Panc1 (cell line): ENCODE measurements at regions not wholly inside any gene's neighbourhood (a gene's known extent, or its start where the extent isn't known, plus 50 kb on each side); places are given as distances from the start of the nearest gene placed in this dataset.

Source experiments
- ATAC-seq: fragments of 200-7000 bp; cut with Tn5 transposase; 2 replicates; pipeline ENCODE4 v1.9.1; 2020; ENCODE audit warnings: mild to moderate bottlenecking, moderate library complexity
- BruUV-seq: library from RNA; stranded (reverse); fragments of 400-500 nt; replicated peaks from 2 replicates; lab custom pipeline; 2021; lab: Mats Ljungman, UMichigan
- CTCF ChIA-PET: fragments of 300-600 bp; sonication (Branson Sonifier 250); formaldehyde crosslinking; loops from one replicate; lab custom pipeline; 2022; ENCODE audit warnings: antibody characterized with exemption; lab: Charles Lee
- POLR2A ChIA-PET: fragments of 300-600 bp; sonication (Branson Sonifier 250); formaldehyde crosslinking; loops from one replicate; lab custom pipeline; 2022; ENCODE audit warnings: antibody characterized with exemption; lab: Charles Lee
- DNase-seq: peaks from one replicate; pipeline ENCODE4 v3.0.0-alpha.2; 2010; ENCODE audit warnings: low read depth, low spot score
- H3K27ac ChIP-seq: 2 replicates; pipeline ENCODE4 v1.5.1; 2011; ENCODE audit warnings: mild to moderate bottlenecking, low read length, inconsistent platforms
- H3K27me3 ChIP-seq: fragments of 200-500 bp; sonication (Bioruptor generic); 2 replicates; pipeline ENCODE4 v1.6.0; 2014; ENCODE audit warnings: low read length, inconsistent platforms; ENCODE audit not compliant: control insufficient read depth, insufficient read depth
- H3K36me3 ChIP-seq: fragments of 200-500 bp; sonication (Bioruptor generic); 2 replicates; pipeline ENCODE4 v1.5.1; 2014; ENCODE audit warnings: inconsistent platforms, mild to moderate bottlenecking, low read length, moderate library complexity; ENCODE audit not compliant: control insufficient read depth, insufficient read depth
- H3K4me1 ChIP-seq: 2 replicates; pipeline ENCODE4 v1.5.1; 2011; ENCODE audit warnings: inconsistent platforms, mild to moderate bottlenecking, low read length, moderate library complexity; ENCODE audit not compliant: control insufficient read depth, insufficient read depth
- H3K4me3 ChIP-seq, 2 experiments: 2 replicates each; pipeline ENCODE4 v1.5.1; 2011 to 2012; ENCODE audit warnings: low read depth in 2 of 2, low read length in 2 of 2, mild to moderate bottlenecking in 2 of 2, inconsistent platforms in 1 of 2, moderate library complexity in 1 of 2
- H3K9me3 ChIP-seq: fragments of 200-500 bp; sonication (Bioruptor generic); 2 replicates; pipeline ENCODE4 v1.5.1; 2014; ENCODE audit warnings: low read depth, mild to moderate bottlenecking, inconsistent platforms, low read length, moderate library complexity; ENCODE audit not compliant: control insufficient read depth, insufficient read depth
- CTCF ChIP-seq: fragments of 450-650 bp; IDR thresholded peaks from 2 replicates; pipeline ENCODE4 v1.5.1; 2017; ENCODE audit warnings: mild to moderate bottlenecking
- POLR2AphosphoS5 ChIP-seq: IDR thresholded peaks from 2 replicates; pipeline ENCODE4 v1.6.1; 2012; ENCODE audit warnings: mild to moderate bottlenecking, low read depth, low read length, moderate library complexity
- SIN3A ChIP-seq: IDR thresholded peaks from 2 replicates; pipeline ENCODE4 v1.6.1; 2012; ENCODE audit warnings: low read depth, mild to moderate bottlenecking, low read length, moderate library complexity, borderline replicate concordance; ENCODE audit not compliant: insufficient read depth
- TCF7L2 ChIP-seq: IDR thresholded peaks from 2 replicates; pipeline ENCODE4 v1.6.1; 2011; ENCODE audit warnings: mild to moderate bottlenecking, low read depth, low read length, inconsistent platforms
- in situ Hi-C: cut with HindIII; loops from 2 replicates; pipeline ENCODE4 v1.10.0; 2016; ENCODE audit warnings: low sequenced_read_pairs, low pct_unique_long_range_greater_than_20kb
- intact Hi-C: fragments of 100-400 bp; cut with micrococcal nuclease; formaldehyde crosslinking; loops from one replicate; pipeline ENCODE4 v1.10.0; 2022; ENCODE audit not compliant: unreplicated experiment
- TF ChIP-seq, protein P1 (sequence below), 2 experiments: IDR thresholded peaks; 2 replicates each; pipeline ENCODE4 v1.6.1; 2011 to 2012; ENCODE audit warnings: low read depth in 2 of 2, control low read depth in 1 of 2, low read length in 1 of 2, mild to moderate bottlenecking in 1 of 2, moderate library complexity in 1 of 2; ENCODE audit not compliant: insufficient read depth in 1 of 2

GRCh38 chr9:84393266-84393950 is 52.9 kb upstream of the SLC28A3 start:
- Histone ChIP-seq H3K27me3 (no peaks in the 10 kb centered on the region), H3K4me1 (no peaks in the 10 kb centered on the region), H3K4me3 (no peak overlapping the region), H3K36me3 (no peaks in the 10 kb centered on the region), H3K9me3 (no peaks in the 10 kb centered on the region), H3K27ac (no peak overlapping the region)
- DNase-seq = no peak
- ChIA-PET POLR2A (no interaction called here), CTCF (no interaction called here)
- no peak for ATAC-seq
- no TSS peak for BruUV-seq
- in situ Hi-C loops = no loop called here
- TF ChIP-seq SIN3A (no peak), CTCF (peak; percentile 23; the same call in 1 of the 2 replicates)
- intact Hi-C loops = loop anchor here (10.0 kb wide), 2 partner anchors 1031 to 1221 kb away; no protein-coding TSS in a partner anchor

DNA sequence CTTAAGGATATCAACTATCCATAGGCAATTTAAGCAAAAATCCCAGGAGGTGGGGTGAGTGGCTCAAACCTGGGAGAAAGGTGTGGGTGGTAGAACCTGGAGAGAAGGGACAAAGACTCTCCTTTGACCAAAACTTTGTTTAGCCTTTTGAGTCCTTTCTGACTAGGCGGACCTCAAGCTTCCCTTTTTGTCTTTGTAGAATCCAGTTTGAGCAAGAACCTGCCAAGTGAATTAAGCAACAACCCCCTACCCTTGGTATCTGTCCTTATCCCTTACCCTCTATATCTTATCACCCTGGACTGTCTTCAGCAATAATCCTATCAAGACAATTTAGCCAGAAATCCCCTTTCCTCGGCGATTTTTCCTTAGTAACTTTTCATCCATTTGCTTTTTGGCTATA is 53.5 kb upstream of the SLC28A3 start:
- in situ Hi-C loops = no loop called here
- DNase-seq (no peak), ATAC-seq (no peak)
- Histone ChIP-seq H3K4me3 (no peak overlapping the region), H3K4me1 (no peaks in the 10 kb centered on the region), H3K9me3 (no peaks in the 10 kb centered on the region), H3K27me3 (no peaks in the 10 kb centered on the region), H3K36me3 (no peaks in the 10 kb centered on the region), H3K27ac (no peak overlapping the region)
- ChIA-PET CTCF (interaction anchor here (0.6 kb wide), 1 partner anchor 1305 kb away, joined by 8 read pairs; no protein-coding TSS in a partner anchor), POLR2A (no interaction called here)
- no TSS peak for BruUV-seq
- intact Hi-C loops = loop anchor here (10.0 kb wide), 2 partner anchors 1031 to 1221 kb away; no protein-coding TSS in a partner anchor
- TF ChIP-seq CTCF = no peak
- TF ChIP-seq SIN3A = no peak
- TF ChIP-seq TCF7L2 = no peak
- TF ChIP-seq, protein P1, sequence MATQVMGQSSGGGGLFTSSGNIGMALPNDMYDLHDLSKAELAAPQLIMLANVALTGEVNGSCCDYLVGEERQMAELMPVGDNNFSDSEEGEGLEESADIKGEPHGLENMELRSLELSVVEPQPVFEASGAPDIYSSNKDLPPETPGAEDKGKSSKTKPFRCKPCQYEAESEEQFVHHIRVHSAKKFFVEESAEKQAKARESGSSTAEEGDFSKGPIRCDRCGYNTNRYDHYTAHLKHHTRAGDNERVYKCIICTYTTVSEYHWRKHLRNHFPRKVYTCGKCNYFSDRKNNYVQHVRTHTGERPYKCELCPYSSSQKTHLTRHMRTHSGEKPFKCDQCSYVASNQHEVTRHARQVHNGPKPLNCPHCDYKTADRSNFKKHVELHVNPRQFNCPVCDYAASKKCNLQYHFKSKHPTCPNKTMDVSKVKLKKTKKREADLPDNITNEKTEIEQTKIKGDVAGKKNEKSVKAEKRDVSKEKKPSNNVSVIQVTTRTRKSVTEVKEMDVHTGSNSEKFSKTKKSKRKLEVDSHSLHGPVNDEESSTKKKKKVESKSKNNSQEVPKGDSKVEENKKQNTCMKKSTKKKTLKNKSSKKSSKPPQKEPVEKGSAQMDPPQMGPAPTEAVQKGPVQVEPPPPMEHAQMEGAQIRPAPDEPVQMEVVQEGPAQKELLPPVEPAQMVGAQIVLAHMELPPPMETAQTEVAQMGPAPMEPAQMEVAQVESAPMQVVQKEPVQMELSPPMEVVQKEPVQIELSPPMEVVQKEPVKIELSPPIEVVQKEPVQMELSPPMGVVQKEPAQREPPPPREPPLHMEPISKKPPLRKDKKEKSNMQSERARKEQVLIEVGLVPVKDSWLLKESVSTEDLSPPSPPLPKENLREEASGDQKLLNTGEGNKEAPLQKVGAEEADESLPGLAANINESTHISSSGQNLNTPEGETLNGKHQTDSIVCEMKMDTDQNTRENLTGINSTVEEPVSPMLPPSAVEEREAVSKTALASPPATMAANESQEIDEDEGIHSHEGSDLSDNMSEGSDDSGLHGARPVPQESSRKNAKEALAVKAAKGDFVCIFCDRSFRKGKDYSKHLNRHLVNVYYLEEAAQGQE (IDR thresholded peaks at IDR 0.05; ENCODE audit: insufficient read depth in 1 of 2, low read depth in 2 of 2, low read length in 1 of 2) = no peak
- no peak for TF ChIP-seq POLR2AphosphoS5
